HCT116 (cell line): ENCODE measurements at regions not wholly inside any gene's neighbourhood (a gene's known extent, or its start where the extent isn't known, plus 50 kb on each side); places are given as distances from the start of the nearest gene placed in this dataset.

Source experiments
- EGR1 ChIP-seq: IDR thresholded peaks from 2 replicates; pipeline ENCODE4 v1.6.1; 2012; ENCODE audit warnings: low read depth
- EZH2 ChIP-seq: fragments of 200-600 bp; sonication (generic); IDR thresholded peaks from 2 replicates; pipeline ENCODE4 v1.6.1; 2017; ENCODE audit warnings: antibody characterized with exemption, mixed run types
- POLR2A ChIP-seq: IDR thresholded peaks from 2 replicates; pipeline ENCODE4 v1.7.0; 2011; ENCODE audit warnings: borderline replicate concordance; ENCODE audit not compliant: insufficient read depth, insufficient read length; ENCODE audit errors: extremely low read depth
- TF ChIP-seq, protein P1 (sequence below), 3 experiments: fragments of 200-600 bp in 1 of 3; sonication (generic) in 1 of 3; IDR thresholded peaks in 2 of 3; conservative IDR thresholded peaks in 1 of 3; 2 replicates each; pipeline ENCODE4 v1.5.1; 2012 to 2017; ENCODE audit warnings: low read depth in 2 of 3, low read length in 2 of 3, antibody characterized with exemption in 1 of 3, borderline replicate concordance in 1 of 3, control low read depth in 1 of 3, mild to moderate bottlenecking in 1 of 3, mixed read lengths in 1 of 3, mixed run types in 1 of 3, moderate library complexity in 1 of 3; ENCODE audit not compliant: insufficient read depth in 1 of 3
- TF ChIP-seq, protein P2 (sequence below): IDR thresholded peaks from 2 replicates; pipeline ENCODE4 v1.6.1; 2012

- TF ChIP-seq EGR1 (no peak), EZH2 (no peak), POLR2A (no peak)
- TF ChIP-seq, protein P1, sequence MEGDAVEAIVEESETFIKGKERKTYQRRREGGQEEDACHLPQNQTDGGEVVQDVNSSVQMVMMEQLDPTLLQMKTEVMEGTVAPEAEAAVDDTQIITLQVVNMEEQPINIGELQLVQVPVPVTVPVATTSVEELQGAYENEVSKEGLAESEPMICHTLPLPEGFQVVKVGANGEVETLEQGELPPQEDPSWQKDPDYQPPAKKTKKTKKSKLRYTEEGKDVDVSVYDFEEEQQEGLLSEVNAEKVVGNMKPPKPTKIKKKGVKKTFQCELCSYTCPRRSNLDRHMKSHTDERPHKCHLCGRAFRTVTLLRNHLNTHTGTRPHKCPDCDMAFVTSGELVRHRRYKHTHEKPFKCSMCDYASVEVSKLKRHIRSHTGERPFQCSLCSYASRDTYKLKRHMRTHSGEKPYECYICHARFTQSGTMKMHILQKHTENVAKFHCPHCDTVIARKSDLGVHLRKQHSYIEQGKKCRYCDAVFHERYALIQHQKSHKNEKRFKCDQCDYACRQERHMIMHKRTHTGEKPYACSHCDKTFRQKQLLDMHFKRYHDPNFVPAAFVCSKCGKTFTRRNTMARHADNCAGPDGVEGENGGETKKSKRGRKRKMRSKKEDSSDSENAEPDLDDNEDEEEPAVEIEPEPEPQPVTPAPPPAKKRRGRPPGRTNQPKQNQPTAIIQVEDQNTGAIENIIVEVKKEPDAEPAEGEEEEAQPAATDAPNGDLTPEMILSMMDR (IDR thresholded peaks at IDR 0.05 in 2 of 3, conservative IDR thresholded peaks at IDR 0.05 in 1 of 3; ENCODE audit: borderline replicate concordance in 1 of 3, insufficient read depth in 1 of 3, low read depth in 2 of 3, low read length in 2 of 3): no peak
- TF ChIP-seq, protein P2, sequence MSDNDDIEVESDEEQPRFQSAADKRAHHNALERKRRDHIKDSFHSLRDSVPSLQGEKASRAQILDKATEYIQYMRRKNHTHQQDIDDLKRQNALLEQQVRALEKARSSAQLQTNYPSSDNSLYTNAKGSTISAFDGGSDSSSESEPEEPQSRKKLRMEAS: no peak
These were observed 216.2 kb upstream of the THBS1 start for GRCh38 chr15:39364721-39365120.
